ENCODE measurements at regions not wholly inside any gene's neighbourhood (a gene's known extent, or its start where the extent isn't known, plus 50 kb on each side); places are given as distances from the start of the nearest gene placed in this dataset.

DNA sequence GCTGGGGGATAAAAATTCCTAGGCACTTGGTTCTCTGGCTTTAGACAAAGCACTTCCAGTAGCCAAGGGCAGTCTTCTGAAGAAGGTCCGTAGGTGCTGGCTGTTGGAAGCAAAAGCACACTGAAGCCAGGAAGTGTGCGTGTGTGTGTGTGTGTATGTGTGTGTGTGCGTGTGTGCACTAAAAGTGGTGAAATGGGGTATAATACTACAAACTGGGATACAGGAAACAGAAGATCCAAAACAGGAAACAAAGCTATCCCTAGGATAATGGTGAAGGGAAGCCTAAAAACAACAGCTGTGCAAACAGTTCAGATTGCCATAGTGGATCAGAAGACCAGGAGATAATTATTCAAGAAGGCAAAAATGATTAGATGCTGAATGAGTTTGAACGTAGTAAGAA lies 103.4 kb downstream of the IL20RB start:
- Mint-ChIP-seq H3K36me3 (ENCODE audit: low read depth) (no peaks in the 10 kb centered on the region), H3K4me3 (no peak overlapping the region), H3K4me1 (no peaks in the 10 kb centered on the region), H3K9me3 (no peaks in the 10 kb centered on the region), H3K27ac (no peak overlapping the region), H3K27me3 (no peaks in the 10 kb centered on the region)
- ATAC-seq (replicated peaks): no peak

DNA sequence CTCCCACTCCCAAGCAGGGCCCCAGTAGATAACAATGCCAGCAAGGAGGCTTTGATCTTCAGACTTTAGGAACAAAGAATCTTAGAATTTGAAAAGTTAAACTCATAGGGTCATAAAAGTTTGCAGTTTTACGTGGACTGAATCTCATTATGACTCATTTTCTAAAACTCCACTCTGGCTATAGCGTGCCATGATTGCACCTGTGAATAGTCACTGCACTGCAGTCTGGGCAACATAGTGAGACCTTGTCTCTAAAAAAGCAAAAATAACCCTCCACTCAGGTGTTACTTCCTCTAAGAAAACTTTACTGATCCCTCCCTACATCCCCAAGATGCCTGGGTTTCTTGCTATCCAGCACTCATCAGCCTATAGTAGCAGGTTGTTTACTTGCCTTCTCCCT lies 104.5 kb downstream of the IL20RB start:
- Mint-ChIP-seq H3K9me3 (no peaks in the 10 kb centered on the region), H3K4me3 (no peak overlapping the region), H3K27me3 (no peaks in the 10 kb centered on the region), H3K27ac (no peak overlapping the region), H3K4me1 (no peaks in the 10 kb centered on the region), H3K36me3 (ENCODE audit: low read depth) (no peaks in the 10 kb centered on the region)
- peak; percentile 48 for ATAC-seq (replicated peaks)

DNA sequence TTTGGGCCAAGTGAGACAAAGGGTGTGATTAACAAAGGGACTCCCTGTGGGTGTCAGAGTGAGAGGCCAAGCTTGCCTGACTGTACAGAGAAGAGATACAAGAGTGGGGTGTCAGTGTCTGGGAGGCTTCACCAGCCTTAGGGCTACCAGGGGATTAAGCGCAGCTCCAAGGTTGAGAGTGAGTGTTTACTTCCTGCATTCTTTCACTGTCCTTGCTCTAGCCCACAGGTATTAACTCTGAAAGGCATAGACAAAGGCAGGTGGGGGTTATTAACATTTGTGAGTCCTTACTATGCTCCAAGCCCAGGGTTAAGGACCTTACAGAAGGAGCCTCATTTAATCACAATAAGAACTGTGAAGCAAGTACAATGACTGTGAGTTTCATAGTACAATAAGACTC lies 107.6 kb downstream of the IL20RB start:
- Mint-ChIP-seq H3K9me3 (no peaks in the 10 kb centered on the region), H3K27ac (no peak overlapping the region), H3K4me3 (no peak overlapping the region), H3K27me3 (peaks cover 11% of the 10 kb centered on the region), H3K4me1 (no peaks in the 10 kb centered on the region), H3K36me3 (ENCODE audit: low read depth) (no peaks in the 10 kb centered on the region)
- ATAC-seq (replicated peaks): no peak

DNA sequence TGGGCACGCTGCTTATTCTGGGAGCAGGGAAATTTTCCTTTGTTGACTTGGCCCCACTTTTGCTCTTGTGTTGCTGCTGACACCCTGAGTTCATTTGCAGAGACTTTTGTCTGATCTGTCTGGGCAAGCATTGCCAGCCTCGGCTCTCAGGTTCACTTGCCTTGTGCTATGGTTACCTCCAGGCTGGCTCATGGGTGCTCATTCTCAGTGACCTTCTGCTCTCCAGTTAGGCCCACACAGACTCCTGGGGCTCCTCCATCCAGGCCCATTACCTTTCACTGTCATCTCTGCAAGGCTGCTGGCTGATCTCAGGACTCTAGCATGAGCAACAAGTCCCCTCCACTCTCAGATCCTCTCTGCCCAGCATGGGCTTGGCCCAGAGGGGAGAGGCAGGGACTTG lies 108.3 kb downstream of the IL20RB start:
- Mint-ChIP-seq H3K9me3 (no peaks in the 10 kb centered on the region), H3K27me3 (peaks cover 11% of the 10 kb centered on the region), H3K27ac (no peak overlapping the region), H3K4me1 (no peaks in the 10 kb centered on the region), H3K4me3 (no peak overlapping the region), H3K36me3 (ENCODE audit: low read depth) (no peaks in the 10 kb centered on the region)
- no peak for ATAC-seq (replicated peaks)

DNA sequence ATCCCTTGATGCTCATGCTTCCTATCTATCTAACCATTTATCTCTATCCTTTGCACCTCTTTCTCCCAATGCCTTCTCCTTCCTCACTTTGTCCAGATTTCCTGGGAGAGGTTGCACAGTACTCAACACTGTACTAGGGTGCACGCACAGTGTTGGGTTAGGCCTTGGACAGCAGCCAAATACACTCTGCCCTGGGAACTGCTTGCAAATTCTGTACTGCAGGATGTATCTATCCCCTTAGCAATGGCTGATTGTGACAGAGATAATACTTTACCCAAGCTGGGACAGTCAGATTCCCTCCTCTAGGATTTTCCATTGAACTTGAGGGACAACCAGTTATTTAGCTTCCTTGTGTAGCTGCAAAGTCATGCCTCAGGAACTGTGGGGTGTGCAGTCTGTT lies 113.3 kb downstream of the IL20RB start:
- Mint-ChIP-seq H3K27ac (no peak overlapping the region), H3K27me3 (peaks cover 24% of the 10 kb centered on the region), H3K4me3 (no peak overlapping the region), H3K36me3 (ENCODE audit: low read depth) (no peaks in the 10 kb centered on the region), H3K9me3 (no peaks in the 10 kb centered on the region), H3K4me1 (no peaks in the 10 kb centered on the region)
- no peak for ATAC-seq (replicated peaks)

DNA sequence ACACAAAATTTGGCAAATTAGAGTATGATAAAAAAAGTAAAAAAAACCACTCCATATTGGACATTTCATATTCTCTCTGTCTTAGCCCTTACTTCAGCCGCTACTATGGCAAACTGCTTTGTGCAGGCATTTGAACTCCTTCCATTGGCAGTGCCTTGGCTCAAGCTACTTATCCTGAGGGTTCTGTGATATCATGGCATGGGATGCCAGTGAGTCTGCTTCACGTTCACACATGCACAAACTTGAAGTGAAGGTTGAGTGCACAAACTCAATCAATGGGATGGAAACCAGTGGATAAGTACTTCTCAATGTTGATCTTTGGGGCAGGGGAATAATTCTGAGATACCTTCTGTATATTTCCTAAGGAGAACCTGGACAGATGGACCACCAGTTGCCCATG lies 117.2 kb downstream of the IL20RB start:
- ATAC-seq (replicated peaks): no peak
- Mint-ChIP-seq H3K4me3 (no peak overlapping the region), H3K27me3 (peaks cover 32% of the 10 kb centered on the region), H3K9me3 (no peaks in the 10 kb centered on the region), H3K27ac (no peak overlapping the region), H3K4me1 (no peaks in the 10 kb centered on the region), H3K36me3 (ENCODE audit: low read depth) (no peaks in the 10 kb centered on the region)

DNA sequence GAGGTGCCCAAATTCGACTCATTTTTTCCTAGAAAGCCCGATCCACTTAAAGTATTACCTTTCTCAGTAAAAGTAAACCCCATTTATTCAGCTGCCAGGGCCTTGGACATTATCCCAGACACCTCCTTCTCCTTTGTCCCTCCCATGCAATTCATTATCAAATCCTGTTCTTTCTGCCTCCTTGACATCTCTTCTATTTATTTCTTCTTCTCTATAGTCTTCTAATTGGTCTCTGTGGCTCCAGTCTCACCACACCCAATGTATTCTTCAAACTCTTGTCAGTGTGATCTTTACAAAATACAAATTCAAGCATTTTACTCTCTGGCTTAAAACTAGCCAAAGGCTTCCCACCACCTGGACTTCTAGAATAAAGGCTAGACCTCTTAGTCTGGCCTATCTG lies 120.3 kb downstream of the IL20RB start:
- Mint-ChIP-seq H3K27ac (no peak overlapping the region), H3K4me3 (no peak overlapping the region), H3K4me1 (no peaks in the 10 kb centered on the region), H3K27me3 (peaks cover 43% of the 10 kb centered on the region), H3K36me3 (ENCODE audit: low read depth) (no peaks in the 10 kb centered on the region), H3K9me3 (no peaks in the 10 kb centered on the region)
- ATAC-seq (replicated peaks): no peak

DNA sequence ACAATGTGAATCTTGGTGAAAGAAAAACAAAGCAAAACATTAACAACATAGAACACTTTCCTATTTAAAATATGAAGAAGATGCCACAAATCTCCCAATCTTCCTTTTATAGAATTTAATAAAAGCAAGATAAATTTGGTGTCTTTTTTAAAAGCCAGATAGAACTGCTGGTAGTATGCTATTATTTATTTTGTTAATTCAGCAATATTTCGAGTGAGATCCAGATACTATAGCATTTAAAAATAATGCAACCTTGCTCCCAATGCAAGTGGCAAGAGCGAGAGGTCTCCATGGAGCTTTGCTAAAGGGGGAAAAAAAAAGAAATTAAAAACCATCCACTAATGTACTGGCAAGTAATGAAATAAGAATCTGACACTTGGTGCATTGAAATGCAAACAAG lies 121.8 kb downstream of the IL20RB start:
- no peaks in the 10 kb centered on the region for H3K4me1 Mint-ChIP-seq
- no peak overlapping the region for H3K27ac Mint-ChIP-seq
- no peak overlapping the region for H3K4me3 Mint-ChIP-seq
- ATAC-seq (replicated peaks): no peak
- no peaks in the 10 kb centered on the region for H3K36me3 Mint-ChIP-seq (ENCODE audit: low read depth)
- H3K9me3 Mint-ChIP-seq: no peaks in the 10 kb centered on the region
- peaks cover 49% of the 10 kb centered on the region for H3K27me3 Mint-ChIP-seq

DNA sequence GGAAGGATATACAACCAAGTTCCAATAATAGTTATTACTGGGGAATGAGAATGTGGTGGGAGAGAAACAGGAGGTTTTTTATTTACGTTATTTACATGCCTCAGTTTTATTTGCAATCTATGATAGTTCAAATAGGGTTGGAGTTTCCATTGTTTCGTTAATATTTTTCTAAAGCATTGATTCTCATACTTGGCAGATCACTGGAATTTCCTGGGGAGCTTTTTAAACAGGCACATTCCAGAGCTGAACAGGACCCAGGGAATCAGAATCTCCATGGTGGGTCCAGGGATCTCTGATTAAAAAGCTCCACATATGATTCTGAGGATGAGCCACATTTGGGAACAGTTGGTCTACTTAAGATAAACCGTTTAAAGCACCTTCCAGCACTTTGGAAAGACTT lies 123.9 kb downstream of the IL20RB start:
- no peaks in the 10 kb centered on the region for H3K36me3 Mint-ChIP-seq (ENCODE audit: low read depth)
- no peaks in the 10 kb centered on the region for H3K9me3 Mint-ChIP-seq
- ATAC-seq (replicated peaks): no peak
- no peak overlapping the region for H3K27ac Mint-ChIP-seq
- peaks cover 40% of the 10 kb centered on the region for H3K27me3 Mint-ChIP-seq
- H3K4me1 Mint-ChIP-seq: no peaks in the 10 kb centered on the region
- no peak overlapping the region for H3K4me3 Mint-ChIP-seq

DNA sequence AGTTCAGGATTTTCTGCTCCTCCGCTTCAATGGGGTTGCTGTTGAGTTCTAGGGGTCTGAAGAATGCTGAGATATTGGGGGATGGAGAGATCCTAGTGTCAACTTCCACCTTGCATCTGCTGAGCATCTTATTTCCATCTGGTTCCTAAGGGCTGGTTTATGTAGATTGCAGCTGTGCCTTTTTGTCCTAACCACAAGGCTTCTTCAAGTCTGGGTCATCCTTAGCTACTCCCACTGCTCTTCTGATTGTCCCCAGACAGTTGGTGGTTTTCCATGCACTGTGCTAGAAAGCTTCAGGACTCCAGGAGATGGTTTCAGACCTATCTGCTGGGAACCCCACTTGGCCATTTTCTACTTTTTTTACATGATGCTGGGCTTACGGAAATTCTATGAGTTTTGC lies 125.0 kb downstream of the IL20RB start:
- no peaks in the 10 kb centered on the region for H3K4me1 Mint-ChIP-seq
- H3K4me3 Mint-ChIP-seq: no peak overlapping the region
- no peak overlapping the region for H3K27ac Mint-ChIP-seq
- ATAC-seq (replicated peaks): no peak
- peaks cover 31% of the 10 kb centered on the region for H3K27me3 Mint-ChIP-seq
- H3K36me3 Mint-ChIP-seq (ENCODE audit: low read depth): no peaks in the 10 kb centered on the region
- no peaks in the 10 kb centered on the region for H3K9me3 Mint-ChIP-seq

DNA sequence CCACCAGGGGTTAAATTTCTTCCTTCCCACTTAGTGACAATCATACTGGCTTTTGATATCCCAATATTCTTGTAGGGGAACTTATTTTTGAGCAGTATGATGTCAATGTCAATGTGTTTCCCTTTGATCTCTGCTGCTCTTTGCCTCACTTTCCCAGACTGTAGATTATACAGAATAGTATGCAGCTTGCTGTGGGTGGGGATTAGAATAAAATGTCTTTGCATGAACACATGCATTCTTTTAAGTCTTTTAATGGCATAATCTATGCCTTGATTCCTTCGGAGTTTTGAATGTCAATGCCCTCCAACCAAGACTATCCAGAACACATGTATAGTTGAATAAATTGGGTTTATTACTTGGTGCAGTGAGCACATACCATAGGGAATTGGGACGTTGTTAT lies 125.5 kb downstream of the IL20RB start:
- Mint-ChIP-seq H3K36me3 (ENCODE audit: low read depth) (no peaks in the 10 kb centered on the region), H3K27me3 (peaks cover 26% of the 10 kb centered on the region), H3K4me1 (no peaks in the 10 kb centered on the region), H3K27ac (no peak overlapping the region), H3K4me3 (no peak overlapping the region), H3K9me3 (no peaks in the 10 kb centered on the region)
- ATAC-seq (replicated peaks): no peak

DNA sequence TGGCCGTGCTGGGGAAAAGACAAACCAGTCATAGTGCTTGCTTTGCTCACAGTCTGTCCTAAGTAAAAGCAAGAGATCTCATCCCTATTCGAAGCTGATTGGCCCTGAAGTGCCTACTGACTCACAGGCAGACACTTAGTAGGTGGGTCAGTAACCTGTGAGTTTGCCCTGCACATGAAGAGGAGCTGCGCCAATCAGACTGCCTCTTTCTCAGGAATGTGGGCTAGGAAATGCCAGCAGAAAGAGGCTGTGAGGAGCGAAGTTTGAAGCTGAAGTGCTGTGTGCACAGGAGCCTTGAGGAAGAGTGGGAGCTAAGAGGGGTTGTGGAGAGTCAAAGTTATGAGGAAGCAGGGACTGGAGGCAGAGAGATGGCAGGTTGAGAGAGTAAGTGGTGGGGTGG lies 126.8 kb downstream of the IL20RB start:
- no peak for ATAC-seq (replicated peaks)

DNA sequence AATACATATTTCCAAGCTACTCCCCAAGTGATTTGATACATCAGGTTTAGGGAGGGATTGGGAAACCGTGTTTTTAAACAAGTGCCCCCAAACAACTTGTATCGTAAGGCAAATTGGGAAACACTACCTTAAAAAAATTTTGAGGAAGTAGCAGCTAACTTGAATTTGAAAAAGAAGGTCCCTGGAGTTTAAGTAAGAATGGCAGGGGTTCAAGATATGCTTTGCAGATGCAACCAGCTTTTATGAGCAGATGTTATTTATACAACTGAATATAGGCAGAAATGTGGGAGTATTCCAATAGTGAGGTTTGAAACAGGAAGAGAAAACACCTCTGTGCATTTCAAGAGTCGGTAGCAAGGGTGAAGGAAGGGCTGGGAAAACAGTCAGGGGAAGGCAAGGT lies 139.6 kb downstream of the IL20RB start:
- Mint-ChIP-seq H3K27me3 (peaks cover 25% of the 10 kb centered on the region), H3K27ac (no peak overlapping the region), H3K36me3 (ENCODE audit: low read depth) (no peaks in the 10 kb centered on the region), H3K9me3 (no peaks in the 10 kb centered on the region), H3K4me1 (no peaks in the 10 kb centered on the region), H3K4me3 (no peak overlapping the region)
- ATAC-seq (replicated peaks): no peak

More for the DNA sequence above, 126.8 kb downstream of the IL20RB start:
- no peaks in the 10 kb centered on the region for H3K4me1 Mint-ChIP-seq
- peaks cover 29% of the 10 kb centered on the region for H3K27me3 Mint-ChIP-seq
- no peak overlapping the region for H3K27ac Mint-ChIP-seq
- H3K9me3 Mint-ChIP-seq: no peaks in the 10 kb centered on the region
- no peak overlapping the region for H3K4me3 Mint-ChIP-seq
- H3K36me3 Mint-ChIP-seq (ENCODE audit: low read depth): no peaks in the 10 kb centered on the region

DNA sequence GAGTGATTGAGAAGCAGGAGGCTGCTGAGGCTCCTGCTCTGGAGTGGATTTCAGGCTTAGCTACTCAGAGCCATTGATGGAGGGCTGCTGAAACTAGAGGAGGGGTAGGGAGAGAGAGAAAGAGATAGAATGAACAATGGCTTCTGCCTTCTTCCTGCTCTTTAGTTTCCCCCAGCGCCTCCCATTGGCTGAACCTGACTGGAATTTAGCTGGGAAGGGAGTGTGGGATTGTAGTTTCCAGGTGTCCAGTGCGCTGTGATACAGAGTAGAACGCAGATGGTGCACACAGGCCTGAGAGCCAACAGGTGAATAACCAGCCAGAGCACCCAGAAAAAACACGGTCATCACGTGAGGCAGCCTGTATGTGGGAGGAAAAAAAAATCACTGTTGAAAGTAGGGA lies 140.1 kb downstream of the IL20RB start:
- Mint-ChIP-seq H3K27ac (no peak overlapping the region), H3K27me3 (peaks cover 20% of the 10 kb centered on the region), H3K4me1 (no peaks in the 10 kb centered on the region), H3K4me3 (no peak overlapping the region), H3K9me3 (no peaks in the 10 kb centered on the region), H3K36me3 (ENCODE audit: low read depth) (no peaks in the 10 kb centered on the region)
- no peak for ATAC-seq (replicated peaks)

DNA sequence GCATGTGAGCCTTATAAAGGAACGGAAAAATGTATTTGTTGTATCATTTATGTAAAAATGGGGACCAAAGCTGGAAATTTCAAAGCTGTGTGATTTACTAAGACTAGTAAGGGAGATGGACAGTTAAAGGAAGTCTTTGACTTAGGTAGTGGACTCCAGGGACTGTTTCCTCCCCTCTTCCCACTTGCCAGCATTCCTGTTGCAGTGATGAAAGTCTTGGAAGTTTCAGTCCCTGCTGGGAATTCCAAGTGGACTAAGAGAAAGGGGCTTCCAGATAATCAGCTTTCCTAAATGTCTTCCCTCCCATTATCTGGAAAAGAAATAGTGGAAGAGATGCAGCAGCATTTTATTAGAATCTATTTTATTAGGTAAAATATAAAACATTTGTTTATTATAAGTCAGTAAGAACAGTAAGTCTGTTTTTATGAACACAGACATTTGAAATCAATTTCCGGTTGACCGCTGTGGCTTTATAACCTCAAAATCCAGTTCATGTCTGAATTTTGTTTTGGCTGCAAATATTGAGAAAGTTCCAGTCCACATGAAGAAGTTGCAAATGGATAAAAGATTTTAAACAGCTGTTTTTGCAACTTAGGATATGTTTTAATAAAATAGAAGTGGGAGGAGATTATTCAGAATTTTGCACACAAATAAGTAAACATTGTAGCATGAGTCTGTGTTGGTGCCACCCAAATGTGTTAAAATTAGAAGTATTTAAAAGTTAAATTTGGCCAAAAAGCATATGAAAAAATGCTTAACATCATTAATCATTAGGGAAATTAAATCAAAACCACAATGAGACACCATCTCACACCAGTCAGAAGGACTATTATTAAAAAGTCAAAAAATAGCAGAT lies 141.8 kb downstream of the IL20RB start:
- Mint-ChIP-seq H3K4me1 (no peaks in the 10 kb centered on the region), H3K27ac (no peak overlapping the region), H3K36me3 (ENCODE audit: low read depth) (no peaks in the 10 kb centered on the region), H3K4me3 (no peak overlapping the region), H3K9me3 (no peaks in the 10 kb centered on the region), H3K27me3 (peaks cover 19% of the 10 kb centered on the region)
- no peak for ATAC-seq (replicated peaks)

DNA sequence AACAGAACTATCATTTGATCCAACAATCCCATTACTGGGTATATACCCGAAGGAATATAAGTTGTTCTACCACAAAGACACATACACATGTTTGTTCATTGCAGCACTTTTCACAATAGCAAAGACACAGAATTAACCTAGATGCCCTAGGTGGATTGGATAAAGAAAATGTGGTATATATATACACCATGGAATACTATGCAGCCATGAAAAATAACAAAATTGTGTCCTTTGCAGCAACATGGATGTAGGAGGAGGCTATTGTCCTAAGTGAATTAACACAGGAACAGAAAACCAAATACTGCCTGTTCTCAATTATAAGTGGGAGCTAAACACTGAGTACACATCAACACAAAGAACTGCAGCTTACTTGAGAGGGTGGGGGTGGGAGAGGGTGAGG lies 142.5 kb downstream of the IL20RB start:
- Mint-ChIP-seq H3K4me1 (no peaks in the 10 kb centered on the region), H3K27ac (no peak overlapping the region), H3K4me3 (no peak overlapping the region), H3K9me3 (no peaks in the 10 kb centered on the region), H3K36me3 (ENCODE audit: low read depth) (no peaks in the 10 kb centered on the region), H3K27me3 (peaks cover 19% of the 10 kb centered on the region)
- ATAC-seq (replicated peaks): no peak

Measured in activated T-helper 17 cell treated with anti-CD3 and anti-CD28 coated beads, Interleukin-2, amount 50 U/mL, for 72 hours (primary cell).